Esophagus mucosa (tissue), 1 donor: ENCODE measurements at regions not wholly inside any gene's neighbourhood (a gene's known extent, or its start where the extent isn't known, plus 50 kb on each side); places are given as distances from the start of the nearest gene placed in this dataset.
"Not testable (repeated sequence)": the region's sequence is repeated elsewhere in the genome, so short reads cannot be mapped to it uniquely, and the experiment has no call there.

Source experiments
- ATAC-seq: fragments of 200-7000 bp; cut with Tn5 transposase; one replicate; pipeline ENCODE4 v1.9.1; 2020
- donor health status: DM: yes; HTN: yes; CAD: no.

GRCh38 chr13:89514534-89515312, 1832.8 kb upstream of the MIR17HG start:
- ATAC-seq: no peak

GRCh38 chr13:89515948-89516347, 1831.5 kb upstream of the MIR17HG start:
- ATAC-seq: no peak

GRCh38 chr13:89518289-89519077, 1829.0 kb upstream of the MIR17HG start:
- no peak for ATAC-seq

GRCh38 chr13:89520468-89520867, 1827.0 kb upstream of the MIR17HG start:
- ATAC-seq: no peak

GRCh38 chr13:89521672-89522071, 1825.8 kb upstream of the MIR17HG start:
- ATAC-seq: not testable (repeated sequence)

- ATAC-seq: no peak
Measured at GRCh38 chr13:89541091-89542030, 1806.1 kb upstream of the MIR17HG start.

GRCh38 chr13:89550938-89551337, 1796.5 kb upstream of the MIR17HG start:
- ATAC-seq: no peak

GRCh38 chr13:89554801-89555200, 1792.7 kb upstream of the MIR17HG start:
- no peak for ATAC-seq

- no peak for ATAC-seq
Measured at GRCh38 chr13:89565476-89566100, 1781.9 kb upstream of the MIR17HG start.

- ATAC-seq: no peak
Measured at GRCh38 chr13:89567025-89567424, 1780.5 kb upstream of the MIR17HG start.

GRCh38 chr13:89568276-89568675, 1779.2 kb upstream of the MIR17HG start:
- ATAC-seq: no peak

GRCh38 chr13:89568746-89569145, 1778.7 kb upstream of the MIR17HG start:
- no peak for ATAC-seq

GRCh38 chr13:89571676-89572075, 1775.8 kb upstream of the MIR17HG start:
- ATAC-seq: no peak

GRCh38 chr13:89574077-89574476, 1773.4 kb upstream of the MIR17HG start:
- no peak for ATAC-seq

- ATAC-seq: no peak
Measured at GRCh38 chr13:89577301-89577700, 1770.2 kb upstream of the MIR17HG start.

GRCh38 chr13:89584058-89584620, 1763.3 kb upstream of the MIR17HG start:
- no peak for ATAC-seq

- ATAC-seq: no peak
Measured at GRCh38 chr13:89602655-89603054, 1744.8 kb upstream of the MIR17HG start.

- ATAC-seq: no peak
Measured at GRCh38 chr13:89603187-89603586, 1744.3 kb upstream of the MIR17HG start.

- ATAC-seq: no peak
Measured at GRCh38 chr13:89609318-89609717, 1738.2 kb upstream of the MIR17HG start.

- ATAC-seq: no peak
Measured at GRCh38 chr13:89610331-89610730, 1737.2 kb upstream of the MIR17HG start.

- no peak for ATAC-seq
Measured at GRCh38 chr13:89610881-89611280, 1736.6 kb upstream of the MIR17HG start.

GRCh38 chr13:89627996-89628395, 1719.5 kb upstream of the MIR17HG start:
- no peak for ATAC-seq
